ENCODE measurements at regions not wholly inside any gene's neighbourhood (a gene's known extent, or its start where the extent isn't known, plus 50 kb on each side); places are given as distances from the start of the nearest gene placed in this dataset.

GRCh38 chr9:24210641-24211040 is 335.1 kb downstream of the IZUMO3 start:
- FAIRE-seq (no peak), ATAC-seq (no peak), DNase-seq (ENCODE audit: low spot score) (no peak)
- intact Hi-C loops (cut with micrococcal nuclease; ENCODE audit: unreplicated experiment) = no loop called here
- Histone ChIP-seq H3K9me3 (ENCODE audit: low read length) (peaks cover 64% of the 10 kb centered on the region), H3K4me3 (replicated peaks in 1 of 3; ENCODE audit: insufficient read depth in 1 of 3, low read depth in 2 of 3, low read length in 3 of 3) (no peak overlapping the region), H3K4me2 (ENCODE audit: low read depth, low read length) (no peak overlapping the region), H3K36me3 (replicated peaks in 1 of 2; ENCODE audit: control insufficient read depth in 1 of 2, insufficient read depth in 2 of 2, low read length in 2 of 2) (no peaks in the 10 kb centered on the region), H3K4me1 (ENCODE audit: insufficient read depth, low read length) (no peaks in the 10 kb centered on the region), H2AFZ (ENCODE audit: low read length) (no peak overlapping the region), H3K27ac (ENCODE audit: extremely low read length, insufficient read depth, low read length) (no peak overlapping the region), H3K9ac (ENCODE audit: insufficient read depth, low read depth, low read length) (no peak overlapping the region), H4K20me1 (ENCODE audit: insufficient read depth, low read length) (no peaks in the 10 kb centered on the region), H3K79me2 (ENCODE audit: insufficient read depth, low read length) (no peaks in the 10 kb centered on the region), H3K27me3 (ENCODE audit: control insufficient read depth in 1 of 2, insufficient read depth in 2 of 2, low read length in 2 of 2) (no peaks in the 10 kb centered on the region)
- no TSS peak for BruUV-seq (replicated peaks)
- ChIA-PET POLR2A (no interaction called here), CTCF (ENCODE audit: low intra/inter-chr PET ratio, low total read pairs) (no interaction called here)
- 5% methylated on average over 2 of the region's 2 CpGs for WGBS (ENCODE audit: low lambda C conversion rate)
- TF ChIP-seq KMT2B (CRISPR knock-in tag; IDR thresholded peaks at IDR 0.05) = no peak
- no peak for TF ChIP-seq U2AF2 (IDR thresholded peaks at IDR 0.05; ENCODE audit: low read depth, low read length)
- no peak for TF ChIP-seq ZNF343 (CRISPR knock-in tag; IDR thresholded peaks at IDR 0.05)
- no peak for TF ChIP-seq CEBPG (CRISPR knock-in tag; IDR thresholded peaks at IDR 0.05)
- no peak for TF ChIP-seq AHR (CRISPR knock-in tag; IDR thresholded peaks at IDR 0.05)
- TF ChIP-seq MIER3 (CRISPR knock-in tag; IDR thresholded peaks at IDR 0.05; ENCODE audit: borderline replicate concordance) = no peak
- TF ChIP-seq ARNT2 (CRISPR knock-in tag; IDR thresholded peaks at IDR 0.05; ENCODE audit: low read depth) = no peak
- no peak for TF ChIP-seq ATF4 (CRISPR knock-in tag; IDR thresholded peaks at IDR 0.05)
- no peak for TF ChIP-seq MLLT10 (CRISPR knock-in tag; IDR thresholded peaks at IDR 0.05)
- TF ChIP-seq DMAP1 (CRISPR knock-in tag; IDR thresholded peaks at IDR 0.05) = no peak
- TF ChIP-seq PHF20 (CRISPR knock-in tag; IDR thresholded peaks at IDR 0.05) = no peak
- in situ Hi-C loops (cut with HindIII; ENCODE audit: extremely low pct_ligation_motif_present, low pct_unique_long_range_greater_than_20kb) = no loop called here

GRCh38 chr9:24189986-24190385 is 355.7 kb downstream of the IZUMO3 start:
- ATAC-seq = no peak
- in situ Hi-C loops (cut with HindIII; ENCODE audit: extremely low pct_ligation_motif_present, low pct_unique_long_range_greater_than_20kb) (no loop called here), intact Hi-C loops (cut with micrococcal nuclease; ENCODE audit: unreplicated experiment) (no loop called here)
- Histone ChIP-seq H3K79me2 (ENCODE audit: insufficient read depth, low read length) (no peaks in the 10 kb centered on the region), H3K4me1 (ENCODE audit: insufficient read depth, low read length) (no peaks in the 10 kb centered on the region), H2AFZ (ENCODE audit: low read length) (no peak overlapping the region), H4K20me1 (ENCODE audit: insufficient read depth, low read length) (no peaks in the 10 kb centered on the region), H3K9me3 (ENCODE audit: low read length) (peaks cover 77% of the 10 kb centered on the region), H3K36me3 (replicated peaks in 1 of 2; ENCODE audit: control insufficient read depth in 1 of 2, insufficient read depth in 2 of 2, low read length in 2 of 2) (no peaks in the 10 kb centered on the region), H3K4me3 (replicated peaks in 1 of 3; ENCODE audit: insufficient read depth in 1 of 3, low read depth in 2 of 3, low read length in 3 of 3) (no peak overlapping the region), H3K27me3 (ENCODE audit: control insufficient read depth in 1 of 2, insufficient read depth in 2 of 2, low read length in 2 of 2) (no peaks in the 10 kb centered on the region), H3K27ac (ENCODE audit: extremely low read length, insufficient read depth, low read length) (no peak overlapping the region), H3K9ac (ENCODE audit: insufficient read depth, low read depth, low read length) (no peak overlapping the region), H3K4me2 (ENCODE audit: low read depth, low read length) (no peak overlapping the region)
- BruUV-seq (replicated peaks) = no TSS peak
- no peak for DNase-seq (ENCODE audit: low spot score)
- 6% methylated on average over 1 of the region's 1 CpG for WGBS (ENCODE audit: low lambda C conversion rate)
- ChIA-PET POLR2A (no interaction called here), CTCF (ENCODE audit: low intra/inter-chr PET ratio, low total read pairs) (no interaction called here)
- FAIRE-seq = no peak
- no peak for TF ChIP-seq ZBTB2 (CRISPR knock-in tag; IDR thresholded peaks at IDR 0.05; ENCODE audit: low read depth)
- no peak for TF ChIP-seq THAP7 (CRISPR knock-in tag; IDR thresholded peaks at IDR 0.05)
- no peak for TF ChIP-seq KDM1A (CRISPR knock-in tag; IDR thresholded peaks at IDR 0.05)
- no peak for TF ChIP-seq KDM5B (CRISPR knock-in tag; IDR thresholded peaks at IDR 0.05; ENCODE audit: borderline replicate concordance)
- no peak for TF ChIP-seq SMYD3 (CRISPR knock-in tag; IDR thresholded peaks at IDR 0.05)
- no peak for TF ChIP-seq RBM39 (IDR thresholded peaks at IDR 0.05; ENCODE audit: low read depth, low read length, poor library complexity, severe bottlenecking)
- no peak for TF ChIP-seq ZFYVE20 (CRISPR knock-in tag; IDR thresholded peaks at IDR 0.05; ENCODE audit: borderline replicate concordance, low read depth)
- TF ChIP-seq GTF2F1 (IDR thresholded peaks at IDR 0.05; ENCODE audit: low read length) = no peak
- TF ChIP-seq DR1 (CRISPR knock-in tag; IDR thresholded peaks at IDR 0.05) = no peak
- no peak for TF ChIP-seq ZBTB8A (CRISPR knock-in tag; IDR thresholded peaks at IDR 0.05; ENCODE audit: borderline replicate concordance, low read depth)
